DMS 273 (cell line): ENCODE measurements at regions not wholly inside any gene's neighbourhood (a gene's known extent, or its start where the extent isn't known, plus 50 kb on each side); places are given as distances from the start of the nearest gene placed in this dataset.

Experiments used
- DNase-seq: peaks from one replicate; lab custom pipeline; 2025; ENCODE audit not compliant: unreplicated experiment; lab: John Stamatoyannopoulos, UW

GRCh38 chr4:32994981-32995881, 2275.1 kb downstream of the PCDH7 start:
- DNase-seq: no peak

GRCh38 chr4:33013282-33013681, 2293.1 kb downstream of the PCDH7 start:
- peak; percentile 3 for DNase-seq

GRCh38 chr4:33025236-33025635, 2305.1 kb downstream of the PCDH7 start:
- DNase-seq: no peak

- peak; percentile 25 for DNase-seq
Measured at GRCh38 chr4:33029976-33030375, 2309.8 kb downstream of the PCDH7 start.

GRCh38 chr4:33031328-33031727, 2311.2 kb downstream of the PCDH7 start:
- DNase-seq: no peak

- DNase-seq: no peak
Measured at GRCh38 chr4:33037464-33037863, 2317.3 kb downstream of the PCDH7 start.

- DNase-seq: no peak
Measured at GRCh38 chr4:33045334-33045733, 2325.2 kb downstream of the PCDH7 start.

GRCh38 chr4:33052241-33052640, 2332.1 kb downstream of the PCDH7 start:
- DNase-seq: no peak

- no peak for DNase-seq
Measured at GRCh38 chr4:33054161-33054560, 2334.0 kb downstream of the PCDH7 start.

GRCh38 chr4:33054656-33055196, 2334.6 kb downstream of the PCDH7 start:
- DNase-seq: no peak

- DNase-seq: no peak
Measured at GRCh38 chr4:33057736-33058135, 2337.6 kb downstream of the PCDH7 start.

- DNase-seq: peak; percentile 8
Measured at GRCh38 chr4:33058998-33059397, 2338.8 kb downstream of the PCDH7 start.

- peak; percentile 77 for DNase-seq
Measured at GRCh38 chr4:33060674-33061542, 2340.7 kb downstream of the PCDH7 start.

- DNase-seq: no peak
Measured at GRCh38 chr4:33061727-33062126, 2341.6 kb downstream of the PCDH7 start.

GRCh38 chr4:33062155-33062806, 2342.1 kb downstream of the PCDH7 start:
- no peak for DNase-seq

- DNase-seq: no peak
Measured at GRCh38 chr4:33063241-33063640, 2343.1 kb downstream of the PCDH7 start.

- no peak for DNase-seq
Measured at GRCh38 chr4:33064238-33064637, 2344.1 kb downstream of the PCDH7 start.

GRCh38 chr4:33065749-33066148, 2345.6 kb downstream of the PCDH7 start:
- no peak for DNase-seq

GRCh38 chr4:33067221-33067620, 2347.1 kb downstream of the PCDH7 start:
- DNase-seq: no peak

- DNase-seq: no peak
Measured at GRCh38 chr4:33068539-33068938, 2348.4 kb downstream of the PCDH7 start.

GRCh38 chr4:33071535-33071934, 2351.4 kb downstream of the PCDH7 start:
- no peak for DNase-seq
